ENCODE measurements at regions not wholly inside any gene's neighbourhood (a gene's known extent, or its start where the extent isn't known, plus 50 kb on each side); places are given as distances from the start of the nearest gene placed in this dataset.

DNA sequence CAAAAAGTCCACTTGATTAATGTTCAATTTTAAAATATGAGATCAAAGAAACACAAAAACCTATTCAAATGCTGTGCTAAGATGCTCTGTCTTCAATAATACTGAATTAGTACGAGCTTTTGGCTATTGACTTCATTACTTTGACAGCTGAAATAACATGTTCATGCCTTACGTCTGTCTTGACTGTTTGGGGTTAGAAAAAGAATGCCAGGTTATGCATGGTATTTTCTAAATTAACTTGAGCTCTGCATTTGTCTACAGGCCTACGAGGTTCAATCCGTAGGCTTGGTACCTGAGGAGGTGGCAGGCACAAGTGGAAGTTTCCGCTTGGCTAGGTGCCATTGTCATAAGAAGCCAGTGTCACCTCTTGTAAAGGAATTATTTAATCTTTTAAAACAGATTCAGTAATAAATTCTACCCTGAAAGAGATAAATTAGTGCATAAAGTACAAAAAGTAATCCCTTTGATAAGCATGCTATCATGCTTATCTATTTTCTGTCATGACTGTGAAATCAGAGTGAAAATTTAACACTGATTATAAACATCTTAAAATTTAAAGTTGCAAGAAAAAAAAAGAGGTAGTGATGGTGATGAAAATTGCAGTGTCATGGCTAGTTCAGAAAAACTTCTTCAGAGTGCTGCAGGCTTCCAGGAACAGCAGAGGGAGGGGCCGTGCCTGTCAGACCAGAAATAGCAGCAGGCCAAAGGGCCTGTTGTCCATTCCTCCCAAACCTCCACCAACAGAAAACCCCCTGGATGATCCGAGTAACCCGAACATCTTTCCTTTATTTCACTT is 115.7 kb downstream of the ARRDC4 start:
- TF ChIP-seq CTCF (IDR thresholded peaks at IDR 0.05) (no peak), POLR2A (IDR thresholded peaks at IDR 0.05) (no peak)
